ENCODE measurements at regions not wholly inside any gene's neighbourhood (a gene's known extent, or its start where the extent isn't known, plus 50 kb on each side); places are given as distances from the start of the nearest gene placed in this dataset.

DNA sequence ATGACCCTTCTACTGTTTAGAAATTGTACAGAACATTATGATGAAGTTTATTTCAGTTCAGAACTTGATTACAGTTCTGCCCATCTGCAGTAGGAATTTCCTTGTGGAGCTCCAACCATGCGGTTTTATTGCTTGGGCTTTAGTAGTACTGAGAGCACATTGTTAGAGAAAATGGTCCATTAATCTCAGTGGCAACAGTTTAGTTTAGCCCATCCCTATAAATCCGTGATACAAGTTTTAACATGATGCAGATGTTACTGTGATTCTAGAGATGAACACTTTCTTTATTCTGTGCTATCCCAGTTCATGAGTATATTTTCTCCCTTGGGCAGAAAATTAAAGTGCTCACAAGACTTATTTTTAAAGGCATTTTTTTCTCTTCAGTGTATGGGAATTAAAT is 84.8 kb upstream of the FZD8 start:
- TF ChIP-seq, protein P1, sequence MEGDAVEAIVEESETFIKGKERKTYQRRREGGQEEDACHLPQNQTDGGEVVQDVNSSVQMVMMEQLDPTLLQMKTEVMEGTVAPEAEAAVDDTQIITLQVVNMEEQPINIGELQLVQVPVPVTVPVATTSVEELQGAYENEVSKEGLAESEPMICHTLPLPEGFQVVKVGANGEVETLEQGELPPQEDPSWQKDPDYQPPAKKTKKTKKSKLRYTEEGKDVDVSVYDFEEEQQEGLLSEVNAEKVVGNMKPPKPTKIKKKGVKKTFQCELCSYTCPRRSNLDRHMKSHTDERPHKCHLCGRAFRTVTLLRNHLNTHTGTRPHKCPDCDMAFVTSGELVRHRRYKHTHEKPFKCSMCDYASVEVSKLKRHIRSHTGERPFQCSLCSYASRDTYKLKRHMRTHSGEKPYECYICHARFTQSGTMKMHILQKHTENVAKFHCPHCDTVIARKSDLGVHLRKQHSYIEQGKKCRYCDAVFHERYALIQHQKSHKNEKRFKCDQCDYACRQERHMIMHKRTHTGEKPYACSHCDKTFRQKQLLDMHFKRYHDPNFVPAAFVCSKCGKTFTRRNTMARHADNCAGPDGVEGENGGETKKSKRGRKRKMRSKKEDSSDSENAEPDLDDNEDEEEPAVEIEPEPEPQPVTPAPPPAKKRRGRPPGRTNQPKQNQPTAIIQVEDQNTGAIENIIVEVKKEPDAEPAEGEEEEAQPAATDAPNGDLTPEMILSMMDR (conservative IDR thresholded peaks at IDR 0.05), result no peak
- TF ChIP-seq EZH2 (IDR thresholded peaks at IDR 0.05; ENCODE audit: low read depth), result no peak
